ENCODE measurements at regions not wholly inside any gene's neighbourhood (a gene's known extent, or its start where the extent isn't known, plus 50 kb on each side); places are given as distances from the start of the nearest gene placed in this dataset.

DNA sequence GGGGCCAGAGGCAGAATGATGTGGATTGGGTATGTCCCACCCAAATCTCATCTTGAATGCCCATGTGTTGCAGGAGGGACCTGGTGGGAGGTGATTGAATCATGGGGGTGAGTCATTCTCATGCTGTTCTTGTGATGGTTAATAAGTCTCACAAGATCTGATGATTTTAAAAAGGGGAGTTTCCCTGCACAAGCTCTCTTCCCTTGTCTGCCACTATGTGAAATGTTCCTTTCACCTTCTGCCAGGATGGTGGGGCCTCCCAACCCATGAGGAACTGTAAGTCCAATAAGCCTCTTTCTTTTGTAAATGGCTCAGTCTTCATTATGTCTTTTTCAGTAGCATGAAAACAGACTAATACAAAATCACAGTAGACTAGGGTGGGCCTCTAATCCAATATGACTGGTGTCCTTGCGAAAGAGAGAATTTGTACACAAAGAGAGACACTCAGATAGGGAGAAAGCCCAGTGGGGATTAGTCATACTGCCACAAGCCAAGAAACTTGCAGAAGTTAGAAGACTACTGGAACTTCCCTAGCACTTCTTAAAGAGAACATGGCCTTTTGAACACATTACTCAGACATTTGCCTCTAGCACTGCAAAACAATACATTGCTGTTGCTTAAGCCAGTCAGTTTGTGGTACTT lies 68.4 kb downstream of the ANXA1 start:
- Mint-ChIP-seq H3K4me3 (no peak overlapping the region), H3K9me3 (ENCODE audit: insufficient read depth) (no peaks in the 10 kb centered on the region)

DNA sequence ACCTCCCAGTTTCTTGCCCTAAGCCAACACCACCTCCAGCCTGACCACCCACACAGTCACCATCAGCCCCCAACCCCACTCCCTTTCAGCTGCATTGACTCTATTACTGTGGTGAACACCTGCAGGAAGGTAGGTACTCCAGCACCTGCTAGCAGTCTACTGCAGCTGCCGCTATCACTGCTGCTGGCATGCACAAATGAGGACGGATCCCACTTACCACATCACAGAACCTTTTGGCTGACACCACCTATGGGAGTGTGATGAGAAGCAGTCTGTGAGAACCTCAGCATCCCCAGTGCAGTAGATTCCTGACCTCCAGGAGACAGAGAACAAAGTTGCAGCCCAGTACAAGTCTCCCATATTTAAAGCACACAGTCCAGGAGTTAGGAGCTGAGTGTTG lies 71.9 kb downstream of the ANXA1 start:
- Mint-ChIP-seq H3K4me1 (no peaks in the 10 kb centered on the region), H3K4me3 (no peak overlapping the region), H3K27ac (no peak overlapping the region), H3K27me3 (no peaks in the 10 kb centered on the region), H3K9me3 (ENCODE audit: insufficient read depth) (no peaks in the 10 kb centered on the region)
- ATAC-seq (ENCODE audit: low read depth) = no peak
- H3K36me3 ChIP-seq (replicated peaks in 1 of 2; ENCODE audit: control extremely low read depth in 1 of 2, control insufficient read depth in 1 of 2, extremely low read depth in 1 of 2, insufficient read depth in 2 of 2, low read length in 1 of 2) = no peaks in the 10 kb centered on the region
- CTCF ChIA-PET = no interaction called here
- H3K9ac ChIP-seq (ENCODE audit: low read length) = no peak overlapping the region
- DNase-seq = no peak
- TF ChIP-seq, protein P1, sequence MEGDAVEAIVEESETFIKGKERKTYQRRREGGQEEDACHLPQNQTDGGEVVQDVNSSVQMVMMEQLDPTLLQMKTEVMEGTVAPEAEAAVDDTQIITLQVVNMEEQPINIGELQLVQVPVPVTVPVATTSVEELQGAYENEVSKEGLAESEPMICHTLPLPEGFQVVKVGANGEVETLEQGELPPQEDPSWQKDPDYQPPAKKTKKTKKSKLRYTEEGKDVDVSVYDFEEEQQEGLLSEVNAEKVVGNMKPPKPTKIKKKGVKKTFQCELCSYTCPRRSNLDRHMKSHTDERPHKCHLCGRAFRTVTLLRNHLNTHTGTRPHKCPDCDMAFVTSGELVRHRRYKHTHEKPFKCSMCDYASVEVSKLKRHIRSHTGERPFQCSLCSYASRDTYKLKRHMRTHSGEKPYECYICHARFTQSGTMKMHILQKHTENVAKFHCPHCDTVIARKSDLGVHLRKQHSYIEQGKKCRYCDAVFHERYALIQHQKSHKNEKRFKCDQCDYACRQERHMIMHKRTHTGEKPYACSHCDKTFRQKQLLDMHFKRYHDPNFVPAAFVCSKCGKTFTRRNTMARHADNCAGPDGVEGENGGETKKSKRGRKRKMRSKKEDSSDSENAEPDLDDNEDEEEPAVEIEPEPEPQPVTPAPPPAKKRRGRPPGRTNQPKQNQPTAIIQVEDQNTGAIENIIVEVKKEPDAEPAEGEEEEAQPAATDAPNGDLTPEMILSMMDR (IDR thresholded peaks at IDR 0.05) = no peak
- TF ChIP-seq EZH2 (IDR thresholded peaks at IDR 0.05; ENCODE audit: borderline replicate concordance, insufficient read depth, low read depth, low read length, poor library complexity, severe bottlenecking) = no peak
- no peaks in the 10 kb centered on the region for H3K27me3 ChIP-seq (replicated peaks in 1 of 4; ENCODE audit: control extremely low read depth in 1 of 4, control insufficient read depth in 3 of 4, insufficient read depth in 4 of 4, low read length in 3 of 4)
- peaks cover 0 to 5% (median 0%) of the 10 kb centered on the region in 3 donors for H3K9me3 ChIP-seq (ENCODE audit: control extremely low read depth in 1 of 3, control insufficient read depth in 2 of 3, insufficient read depth in 1 of 3, low read length in 2 of 3)
- no peak overlapping the region for H3K4me2 ChIP-seq (replicated peaks; ENCODE audit: low read depth, low read length, poor library complexity, severe bottlenecking)
- no peak overlapping the region for H3K27ac ChIP-seq (ENCODE audit: low read length in 2 of 2)
- H3K79me2 ChIP-seq (ENCODE audit: control insufficient read depth, insufficient read depth, low read length) = no peaks in the 10 kb centered on the region
- no peak overlapping the region for H2AFZ ChIP-seq (ENCODE audit: insufficient read depth, low read depth, low read length, poor library complexity, severe bottlenecking)
- WGBS (ENCODE audit: insufficient coverage) = no CpG with 5 or more reads among the region's 2 CpGs
- H3K4me3 ChIP-seq (ENCODE audit: control extremely low read depth in 1 of 5, extremely low read depth in 1 of 5, insufficient read depth in 1 of 5, low read depth in 2 of 5, low read length in 4 of 5) = no peak overlapping the region
- POLR2A ChIA-PET = no interaction called here
- intact Hi-C loops (cut with micrococcal nuclease) = no loop called here
- no peaks in the 10 kb centered on the region for H4K20me1 ChIP-seq (ENCODE audit: control insufficient read depth, insufficient read depth, low read length, poor library complexity, severe bottlenecking)
- H3K4me1 ChIP-seq (ENCODE audit: control insufficient read depth in 2 of 2, insufficient read depth in 2 of 2, low read length in 2 of 2) = no peaks in the 10 kb centered on the region

More for the DNA sequence above, 68.4 kb downstream of the ANXA1 start:
- ChIA-PET POLR2A (no interaction called here), CTCF (no interaction called here)
- H3K4me1 Mint-ChIP-seq = no peaks in the 10 kb centered on the region
- ATAC-seq (ENCODE audit: low read depth) (no peak), DNase-seq (no peak)
- H3K9me3 ChIP-seq (ENCODE audit: control extremely low read depth in 1 of 3, control insufficient read depth in 2 of 3, insufficient read depth in 1 of 3, low read length in 2 of 3) = peaks cover 0 to 5% (median 0%) of the 10 kb centered on the region in 3 donors
- no peak overlapping the region for H3K27ac ChIP-seq (ENCODE audit: low read length in 2 of 2)
- no peaks in the 10 kb centered on the region for H3K36me3 ChIP-seq (replicated peaks in 1 of 2; ENCODE audit: control extremely low read depth in 1 of 2, control insufficient read depth in 1 of 2, extremely low read depth in 1 of 2, insufficient read depth in 2 of 2, low read length in 1 of 2)
- H3K27ac Mint-ChIP-seq = no peak overlapping the region
- no peaks in the 10 kb centered on the region for H3K27me3 ChIP-seq (replicated peaks in 1 of 4; ENCODE audit: control extremely low read depth in 1 of 4, control insufficient read depth in 3 of 4, insufficient read depth in 4 of 4, low read length in 3 of 4)
- peaks cover 5% of the 10 kb centered on the region for H3K27me3 Mint-ChIP-seq
- intact Hi-C loops (cut with micrococcal nuclease) = no loop called here
- no peaks in the 10 kb centered on the region for H4K20me1 ChIP-seq (ENCODE audit: control insufficient read depth, insufficient read depth, low read length, poor library complexity, severe bottlenecking)
- H3K4me3 ChIP-seq (ENCODE audit: control extremely low read depth in 1 of 5, extremely low read depth in 1 of 5, insufficient read depth in 1 of 5, low read depth in 2 of 5, low read length in 4 of 5) = no peak overlapping the region
- no peak overlapping the region for H2AFZ ChIP-seq (ENCODE audit: insufficient read depth, low read depth, low read length, poor library complexity, severe bottlenecking)
- WGBS (ENCODE audit: insufficient coverage) = no CpG with 5 or more reads among the region's 1 CpG
- H3K9ac ChIP-seq (ENCODE audit: low read length) = no peak overlapping the region
- no peaks in the 10 kb centered on the region for H3K79me2 ChIP-seq (ENCODE audit: control insufficient read depth, insufficient read depth, low read length)
- TF ChIP-seq, protein P1 (IDR thresholded peaks at IDR 0.05) = no peak
- TF ChIP-seq EZH2 (IDR thresholded peaks at IDR 0.05; ENCODE audit: borderline replicate concordance, insufficient read depth, low read depth, low read length, poor library complexity, severe bottlenecking) = no peak
- no peaks in the 10 kb centered on the region for H3K4me1 ChIP-seq (ENCODE audit: control insufficient read depth in 2 of 2, insufficient read depth in 2 of 2, low read length in 2 of 2)
- H3K4me2 ChIP-seq (replicated peaks; ENCODE audit: low read depth, low read length, poor library complexity, severe bottlenecking) = no peak overlapping the region
